ENCODE measurements at regions not wholly inside any gene's neighbourhood (a gene's known extent, or its start where the extent isn't known, plus 50 kb on each side); places are given as distances from the start of the nearest gene placed in this dataset.

DNA sequence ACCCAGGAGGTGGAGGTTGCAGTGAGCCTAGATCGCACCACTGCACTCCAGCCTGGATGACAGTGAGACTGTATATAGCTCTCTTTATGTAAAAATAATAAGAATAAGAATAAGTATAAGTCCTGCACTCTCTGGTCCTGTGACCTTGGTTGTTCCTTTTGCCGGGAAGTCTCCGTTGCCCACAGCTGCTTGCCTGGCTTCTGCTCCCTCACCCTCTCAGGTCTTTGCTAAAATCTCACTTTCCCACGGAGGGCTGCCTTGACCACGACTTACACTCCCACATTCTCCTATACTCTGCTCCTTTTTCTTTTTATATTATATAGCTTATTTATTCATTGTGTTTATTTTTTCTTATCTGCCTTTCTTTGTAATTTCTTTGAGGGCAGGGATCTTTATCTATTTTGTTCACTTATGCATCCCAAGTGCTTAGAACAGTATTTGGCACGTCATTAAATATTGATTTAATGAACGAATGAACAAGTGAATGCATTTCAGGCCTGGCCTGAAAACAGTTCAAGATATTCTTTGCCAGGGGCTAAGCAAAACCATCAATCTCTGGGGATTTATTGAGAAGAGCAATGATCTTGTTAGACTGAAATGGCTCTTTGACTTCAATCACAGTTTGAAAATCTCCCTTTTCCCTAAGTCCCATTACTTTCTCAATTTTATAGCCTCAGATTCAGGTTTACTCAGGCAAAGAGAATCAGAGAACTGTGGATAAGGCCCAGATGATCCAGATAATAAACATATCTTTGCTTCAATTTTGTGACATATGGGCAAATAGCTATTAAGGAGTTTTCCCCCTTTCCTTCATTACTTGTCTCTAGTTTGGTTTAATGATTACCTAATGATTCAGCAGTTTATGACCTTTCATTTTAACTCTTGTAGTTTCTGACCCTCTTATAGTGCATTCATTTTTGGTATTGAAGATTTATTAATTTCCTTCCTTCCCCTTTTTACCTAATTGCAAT is 60.8 kb upstream of the TMC1 start:
- Histone ChIP-seq H3K4me2 (no peak overlapping the region), H3K27ac (ENCODE audit: low read depth) (no peak overlapping the region), H2AFZ (no peak overlapping the region), H3K79me2 (replicated peaks; ENCODE audit: insufficient read depth) (no peaks in the 10 kb centered on the region), H3K36me3 (ENCODE audit: insufficient read depth) (no peaks in the 10 kb centered on the region), H3K9me2 (ENCODE audit: insufficient read depth) (no peaks in the 10 kb centered on the region), H3K4me1 (ENCODE audit: insufficient read depth) (peaks cover 2% of the 10 kb centered on the region; the same call in 1 of the 2 replicates), H4K20me1 (replicated peaks; ENCODE audit: insufficient read depth) (no peaks in the 10 kb centered on the region), H3K27me3 (ENCODE audit: insufficient read depth) (no peaks in the 10 kb centered on the region), H3K4me3 (no peak overlapping the region), H3F3A (replicated peaks; ENCODE audit: low read depth) (0 out of 2 replicates have a peak, but pooled peaks cover 2% of the 10 kb centered on the region)
- H3K4me3 Mint-ChIP-seq = no peak overlapping the region
- no peaks in the 10 kb centered on the region for H3K27me3 Mint-ChIP-seq (ENCODE audit: insufficient read depth, low read depth, poor library complexity)
- no peaks in the 10 kb centered on the region for H3K9me3 Mint-ChIP-seq
- TF ChIP-seq, protein P1, sequence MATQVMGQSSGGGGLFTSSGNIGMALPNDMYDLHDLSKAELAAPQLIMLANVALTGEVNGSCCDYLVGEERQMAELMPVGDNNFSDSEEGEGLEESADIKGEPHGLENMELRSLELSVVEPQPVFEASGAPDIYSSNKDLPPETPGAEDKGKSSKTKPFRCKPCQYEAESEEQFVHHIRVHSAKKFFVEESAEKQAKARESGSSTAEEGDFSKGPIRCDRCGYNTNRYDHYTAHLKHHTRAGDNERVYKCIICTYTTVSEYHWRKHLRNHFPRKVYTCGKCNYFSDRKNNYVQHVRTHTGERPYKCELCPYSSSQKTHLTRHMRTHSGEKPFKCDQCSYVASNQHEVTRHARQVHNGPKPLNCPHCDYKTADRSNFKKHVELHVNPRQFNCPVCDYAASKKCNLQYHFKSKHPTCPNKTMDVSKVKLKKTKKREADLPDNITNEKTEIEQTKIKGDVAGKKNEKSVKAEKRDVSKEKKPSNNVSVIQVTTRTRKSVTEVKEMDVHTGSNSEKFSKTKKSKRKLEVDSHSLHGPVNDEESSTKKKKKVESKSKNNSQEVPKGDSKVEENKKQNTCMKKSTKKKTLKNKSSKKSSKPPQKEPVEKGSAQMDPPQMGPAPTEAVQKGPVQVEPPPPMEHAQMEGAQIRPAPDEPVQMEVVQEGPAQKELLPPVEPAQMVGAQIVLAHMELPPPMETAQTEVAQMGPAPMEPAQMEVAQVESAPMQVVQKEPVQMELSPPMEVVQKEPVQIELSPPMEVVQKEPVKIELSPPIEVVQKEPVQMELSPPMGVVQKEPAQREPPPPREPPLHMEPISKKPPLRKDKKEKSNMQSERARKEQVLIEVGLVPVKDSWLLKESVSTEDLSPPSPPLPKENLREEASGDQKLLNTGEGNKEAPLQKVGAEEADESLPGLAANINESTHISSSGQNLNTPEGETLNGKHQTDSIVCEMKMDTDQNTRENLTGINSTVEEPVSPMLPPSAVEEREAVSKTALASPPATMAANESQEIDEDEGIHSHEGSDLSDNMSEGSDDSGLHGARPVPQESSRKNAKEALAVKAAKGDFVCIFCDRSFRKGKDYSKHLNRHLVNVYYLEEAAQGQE (IDR thresholded peaks at IDR 0.05; ENCODE audit: unreplicated experiment) = no peak
- TF ChIP-seq ZNF114 (CRISPR knock-in tag; IDR thresholded peaks at IDR 0.05) (no peak), STAT1 (IDR thresholded peaks at IDR 0.05; ENCODE audit: unreplicated experiment) (no peak)
- TF ChIP-seq, protein P2, sequence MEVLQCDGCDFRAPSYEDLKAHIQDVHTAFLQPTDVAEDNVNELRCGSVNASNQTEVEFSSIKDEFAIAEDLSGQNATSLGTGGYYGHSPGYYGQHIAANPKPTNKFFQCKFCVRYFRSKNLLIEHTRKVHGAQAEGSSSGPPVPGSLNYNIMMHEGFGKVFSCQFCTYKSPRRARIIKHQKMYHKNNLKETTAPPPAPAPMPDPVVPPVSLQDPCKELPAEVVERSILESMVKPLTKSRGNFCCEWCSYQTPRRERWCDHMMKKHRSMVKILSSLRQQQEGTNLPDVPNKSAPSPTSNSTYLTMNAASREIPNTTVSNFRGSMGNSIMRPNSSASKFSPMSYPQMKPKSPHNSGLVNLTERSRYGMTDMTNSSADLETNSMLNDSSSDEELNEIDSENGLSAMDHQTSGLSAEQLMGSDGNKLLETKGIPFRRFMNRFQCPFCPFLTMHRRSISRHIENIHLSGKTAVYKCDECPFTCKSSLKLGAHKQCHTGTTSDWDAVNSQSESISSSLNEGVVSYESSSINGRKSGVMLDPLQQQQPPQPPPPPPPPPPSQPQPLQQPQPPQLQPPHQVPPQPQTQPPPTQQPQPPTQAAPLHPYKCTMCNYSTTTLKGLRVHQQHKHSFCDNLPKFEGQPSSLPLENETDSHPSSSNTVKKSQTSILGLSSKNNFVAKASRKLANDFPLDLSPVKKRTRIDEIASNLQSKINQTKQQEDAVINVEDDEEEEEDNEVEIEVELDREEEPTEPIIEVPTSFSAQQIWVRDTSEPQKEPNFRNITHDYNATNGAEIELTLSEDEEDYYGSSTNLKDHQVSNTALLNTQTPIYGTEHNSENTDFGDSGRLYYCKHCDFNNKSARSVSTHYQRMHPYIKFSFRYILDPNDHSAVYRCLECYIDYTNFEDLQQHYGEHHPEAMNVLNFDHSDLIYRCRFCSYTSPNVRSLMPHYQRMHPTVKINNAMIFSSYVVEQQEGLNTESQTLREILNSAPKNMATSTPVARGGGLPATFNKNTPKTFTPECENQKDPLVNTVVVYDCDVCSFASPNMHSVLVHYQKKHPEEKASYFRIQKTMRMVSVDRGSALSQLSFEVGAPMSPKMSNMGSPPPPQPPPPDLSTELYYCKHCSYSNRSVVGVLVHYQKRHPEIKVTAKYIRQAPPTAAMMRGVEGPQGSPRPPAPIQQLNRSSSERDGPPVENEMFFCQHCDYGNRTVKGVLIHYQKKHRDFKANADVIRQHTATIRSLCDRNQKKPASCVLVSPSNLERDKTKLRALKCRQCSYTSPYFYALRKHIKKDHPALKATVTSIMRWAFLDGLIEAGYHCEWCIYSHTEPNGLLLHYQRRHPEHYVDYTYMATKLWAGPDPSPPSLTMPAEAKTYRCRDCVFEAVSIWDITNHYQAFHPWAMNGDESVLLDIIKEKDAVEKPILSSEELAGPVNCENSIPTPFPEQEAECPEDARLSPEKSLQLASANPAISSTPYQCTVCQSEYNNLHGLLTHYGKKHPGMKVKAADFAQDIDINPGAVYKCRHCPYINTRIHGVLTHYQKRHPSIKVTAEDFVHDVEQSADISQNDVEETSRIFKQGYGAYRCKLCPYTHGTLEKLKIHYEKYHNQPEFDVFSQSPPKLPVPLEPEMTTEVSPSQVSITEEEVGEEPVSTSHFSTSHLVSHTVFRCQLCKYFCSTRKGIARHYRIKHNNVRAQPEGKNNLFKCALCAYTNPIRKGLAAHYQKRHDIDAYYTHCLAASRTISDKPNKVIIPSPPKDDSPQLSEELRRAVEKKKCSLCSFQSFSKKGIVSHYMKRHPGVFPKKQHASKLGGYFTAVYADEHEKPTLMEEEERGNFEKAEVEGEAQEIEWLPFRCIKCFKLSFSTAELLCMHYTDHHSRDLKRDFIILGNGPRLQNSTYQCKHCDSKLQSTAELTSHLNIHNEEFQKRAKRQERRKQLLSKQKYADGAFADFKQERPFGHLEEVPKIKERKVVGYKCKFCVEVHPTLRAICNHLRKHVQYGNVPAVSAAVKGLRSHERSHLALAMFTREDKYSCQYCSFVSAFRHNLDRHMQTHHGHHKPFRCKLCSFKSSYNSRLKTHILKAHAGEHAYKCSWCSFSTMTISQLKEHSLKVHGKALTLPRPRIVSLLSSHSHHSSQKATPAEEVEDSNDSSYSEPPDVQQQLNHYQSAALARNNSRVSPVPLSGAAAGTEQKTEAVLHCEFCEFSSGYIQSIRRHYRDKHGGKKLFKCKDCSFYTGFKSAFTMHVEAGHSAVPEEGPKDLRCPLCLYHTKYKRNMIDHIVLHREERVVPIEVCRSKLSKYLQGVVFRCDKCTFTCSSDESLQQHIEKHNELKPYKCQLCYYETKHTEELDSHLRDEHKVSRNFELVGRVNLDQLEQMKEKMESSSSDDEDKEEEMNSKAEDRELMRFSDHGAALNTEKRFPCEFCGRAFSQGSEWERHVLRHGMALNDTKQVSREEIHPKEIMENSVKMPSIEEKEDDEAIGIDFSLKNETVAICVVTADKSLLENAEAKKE (CRISPR knock-in tag; IDR thresholded peaks at IDR 0.05) = no peak
- TF ChIP-seq, protein P3, sequence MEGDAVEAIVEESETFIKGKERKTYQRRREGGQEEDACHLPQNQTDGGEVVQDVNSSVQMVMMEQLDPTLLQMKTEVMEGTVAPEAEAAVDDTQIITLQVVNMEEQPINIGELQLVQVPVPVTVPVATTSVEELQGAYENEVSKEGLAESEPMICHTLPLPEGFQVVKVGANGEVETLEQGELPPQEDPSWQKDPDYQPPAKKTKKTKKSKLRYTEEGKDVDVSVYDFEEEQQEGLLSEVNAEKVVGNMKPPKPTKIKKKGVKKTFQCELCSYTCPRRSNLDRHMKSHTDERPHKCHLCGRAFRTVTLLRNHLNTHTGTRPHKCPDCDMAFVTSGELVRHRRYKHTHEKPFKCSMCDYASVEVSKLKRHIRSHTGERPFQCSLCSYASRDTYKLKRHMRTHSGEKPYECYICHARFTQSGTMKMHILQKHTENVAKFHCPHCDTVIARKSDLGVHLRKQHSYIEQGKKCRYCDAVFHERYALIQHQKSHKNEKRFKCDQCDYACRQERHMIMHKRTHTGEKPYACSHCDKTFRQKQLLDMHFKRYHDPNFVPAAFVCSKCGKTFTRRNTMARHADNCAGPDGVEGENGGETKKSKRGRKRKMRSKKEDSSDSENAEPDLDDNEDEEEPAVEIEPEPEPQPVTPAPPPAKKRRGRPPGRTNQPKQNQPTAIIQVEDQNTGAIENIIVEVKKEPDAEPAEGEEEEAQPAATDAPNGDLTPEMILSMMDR (conservative IDR thresholded peaks at IDR 0.05; ENCODE audit: low read depth in 2 of 2) = no peak
- DNase-seq (ENCODE audit: low spot score) (no peak), ATAC-seq (no peak)
- no peaks in the 10 kb centered on the region for H3K36me3 Mint-ChIP-seq (ENCODE audit: low read depth)
- no peak overlapping the region for H3K27ac Mint-ChIP-seq
- H3K4me1 Mint-ChIP-seq = peaks cover 8% of the 10 kb centered on the region
